GM19328 (cell line): ENCODE measurements at regions not wholly inside any gene's neighbourhood (a gene's known extent, or its start where the extent isn't known, plus 50 kb on each side); places are given as distances from the start of the nearest gene placed in this dataset.
"Not testable (repeated sequence)": the region's sequence is repeated elsewhere in the genome, so short reads cannot be mapped to it uniquely, and the experiment has no call there.

ENCODE experiments used
- ATAC-seq: cut with Tn5 transposase; IDR thresholded peaks from one replicate; pipeline ENCODE4 v1.9.1; 2021; ENCODE audit warnings: mild to moderate bottlenecking, moderate library complexity; ENCODE audit not compliant: unreplicated experiment

DNA sequence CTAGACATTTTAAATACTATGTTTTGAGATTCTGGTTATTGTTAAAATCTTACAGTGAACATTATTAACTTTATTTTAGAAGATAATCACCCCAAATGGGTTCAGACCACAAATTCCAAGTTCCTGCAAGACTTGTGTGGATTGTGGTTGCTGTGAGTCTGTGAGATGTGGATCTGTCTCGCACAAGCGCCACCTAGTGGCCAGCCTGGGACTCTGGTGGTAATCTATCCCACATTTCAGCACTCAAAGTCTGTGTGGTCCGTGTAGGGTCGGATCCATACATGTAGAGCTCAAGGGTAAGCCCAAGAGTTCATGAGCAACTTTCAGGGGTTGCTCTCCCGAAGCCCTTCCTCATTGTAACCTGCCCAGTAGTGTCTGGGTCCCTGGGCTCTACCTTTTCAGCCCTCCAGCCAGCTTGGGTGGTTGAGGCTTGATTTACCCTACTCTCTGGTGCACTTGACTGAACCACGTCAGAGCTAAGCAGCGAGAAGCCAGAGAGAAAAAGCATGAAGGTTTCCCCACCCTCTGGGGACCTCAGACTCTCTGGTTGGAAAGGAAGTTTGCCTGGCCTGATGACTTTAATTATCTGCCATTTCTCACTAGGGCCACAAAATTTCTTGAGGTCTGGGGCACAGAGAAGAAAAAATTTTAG lies 129.2 kb downstream of the ARHGAP11B start:
- ATAC-seq, result not testable (repeated sequence)

DNA sequence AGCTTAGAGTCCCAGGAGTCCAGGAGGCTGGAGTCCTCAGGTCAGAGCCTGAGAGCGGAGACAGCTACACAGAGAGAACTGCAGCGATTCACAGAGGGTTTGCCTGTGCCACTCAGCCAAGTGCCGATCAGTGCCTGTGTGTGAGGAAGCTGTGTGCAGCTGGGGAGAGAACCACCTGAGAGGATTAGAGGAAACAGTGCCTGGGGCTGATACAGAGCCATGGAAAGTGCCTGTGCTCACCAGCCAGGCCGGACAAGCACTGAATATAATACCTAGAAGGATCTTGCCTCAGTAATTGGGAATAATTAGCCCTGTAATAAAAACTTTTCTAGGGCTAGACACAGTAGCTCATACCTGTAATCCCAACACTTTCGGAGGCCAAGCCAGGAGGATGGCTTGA lies 134.7 kb downstream of the ARHGAP11B start:
- ATAC-seq, result not testable (repeated sequence)

DNA sequence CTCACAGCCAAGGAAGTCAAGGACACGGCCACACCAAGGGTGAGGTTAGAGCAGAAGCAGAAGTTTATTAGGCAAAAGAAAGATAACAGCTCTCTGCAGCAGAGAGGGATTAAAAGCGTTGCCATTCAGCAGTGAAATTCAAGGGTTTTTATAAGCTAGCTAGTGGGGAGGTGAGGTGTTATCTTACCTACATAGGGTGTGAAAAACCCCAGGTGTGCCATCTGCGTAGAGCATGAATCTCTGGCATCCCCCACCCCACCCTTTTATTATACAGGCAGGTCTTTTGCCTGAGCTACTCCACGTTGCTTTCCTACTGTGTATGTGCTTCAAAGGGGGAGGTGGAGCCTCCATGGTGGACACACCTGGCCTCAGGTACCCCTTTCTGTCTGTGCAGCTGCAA lies 135.4 kb downstream of the ARHGAP11B start:
- not testable (repeated sequence) for ATAC-seq

DNA sequence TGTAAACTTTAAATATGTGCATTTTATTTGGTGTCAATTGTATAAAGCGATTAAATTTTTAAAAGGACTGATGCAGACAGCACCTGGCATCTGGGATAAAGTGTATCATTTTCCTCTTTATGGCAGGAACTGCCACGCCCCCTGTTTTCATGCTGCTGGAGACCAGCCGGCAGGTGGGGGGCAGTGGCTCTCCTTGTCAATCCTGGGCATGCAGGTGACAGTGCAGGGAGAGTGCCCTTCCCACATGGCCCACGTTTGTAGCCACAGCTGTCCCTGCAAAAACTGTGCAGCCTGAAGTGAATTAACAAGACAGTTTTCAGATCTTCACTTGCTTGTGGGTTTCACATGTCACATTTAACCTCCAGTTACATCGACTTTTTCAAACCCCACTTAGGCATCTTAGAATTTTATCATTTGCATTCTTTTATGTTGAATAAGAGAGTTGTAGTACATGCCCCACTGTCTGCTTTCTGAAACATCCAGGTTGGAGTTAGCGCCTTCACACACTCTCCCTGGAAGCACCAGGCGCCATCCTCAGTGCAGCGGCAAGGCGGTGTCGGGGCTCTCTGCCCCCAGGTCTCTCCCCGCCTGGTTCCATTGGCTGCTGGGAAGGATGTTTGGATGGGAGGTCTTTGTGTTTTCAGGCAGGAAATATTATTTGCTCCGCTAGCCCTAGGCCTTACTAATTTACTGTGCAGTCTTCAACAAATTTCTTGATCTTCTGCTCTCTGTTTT lies 134.2 kb upstream of the FAN1 start:
- ATAC-seq, result not testable (repeated sequence)

DNA sequence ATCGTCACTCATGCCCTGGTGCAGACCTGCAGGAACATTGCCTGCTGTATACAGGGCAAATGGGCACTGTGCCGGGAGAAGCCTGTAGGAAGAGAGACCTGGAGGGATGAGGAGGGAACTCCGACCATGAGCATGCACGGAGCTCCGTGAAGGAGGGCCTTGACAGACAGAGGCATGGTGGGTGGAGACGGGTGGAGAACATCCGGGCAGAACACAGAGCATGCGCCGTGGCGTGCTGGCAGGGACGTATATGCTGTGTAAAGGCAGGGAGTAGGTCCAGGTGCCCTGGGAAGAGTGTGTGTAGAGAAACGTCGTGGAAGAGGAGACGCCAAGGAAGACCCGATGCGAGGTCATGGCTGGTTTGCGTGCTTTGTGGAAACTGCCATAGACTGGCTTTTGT lies 133.0 kb upstream of the FAN1 start:
- ATAC-seq, result no peak

DNA sequence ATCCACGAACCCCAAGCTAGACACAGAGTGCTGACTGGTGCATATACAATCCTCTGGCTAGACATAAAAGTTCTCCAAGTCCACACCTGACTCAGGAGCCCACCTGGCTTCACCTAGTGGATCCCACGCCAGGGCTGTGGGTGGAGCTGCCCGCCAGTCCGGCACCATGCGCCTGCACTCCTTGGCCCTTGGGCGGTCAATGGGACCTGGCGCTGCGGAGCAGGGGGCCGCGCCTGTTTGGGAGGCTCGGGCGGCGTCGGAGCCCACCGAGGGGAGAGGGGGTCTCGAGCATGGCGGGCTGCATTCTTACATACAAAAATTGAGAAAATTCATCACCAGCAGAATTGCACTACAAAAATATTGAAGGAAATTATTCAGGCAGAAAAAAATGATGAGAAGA lies 120.7 kb upstream of the FAN1 start:
- no peak for ATAC-seq

DNA sequence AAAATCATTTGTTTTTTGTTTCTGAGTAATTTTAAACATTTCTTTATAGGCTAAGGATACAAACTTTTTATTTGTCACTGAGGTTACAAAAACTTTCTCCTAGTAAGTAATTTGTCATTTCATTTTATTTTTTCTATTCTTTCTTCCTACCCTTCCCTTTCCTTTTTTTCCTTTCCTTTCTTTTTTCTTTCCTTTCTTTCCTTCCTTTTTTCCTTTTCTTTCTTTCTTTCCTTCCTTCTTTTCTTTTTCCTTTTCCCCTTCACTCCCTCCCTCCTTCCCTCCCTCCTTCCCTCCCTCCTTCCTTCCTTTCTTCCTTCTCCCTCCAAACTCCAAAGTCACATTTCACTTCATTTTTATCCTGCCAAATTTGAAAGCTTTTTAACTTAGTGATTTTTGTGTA lies 115.1 kb upstream of the FAN1 start:
- no peak for ATAC-seq

DNA sequence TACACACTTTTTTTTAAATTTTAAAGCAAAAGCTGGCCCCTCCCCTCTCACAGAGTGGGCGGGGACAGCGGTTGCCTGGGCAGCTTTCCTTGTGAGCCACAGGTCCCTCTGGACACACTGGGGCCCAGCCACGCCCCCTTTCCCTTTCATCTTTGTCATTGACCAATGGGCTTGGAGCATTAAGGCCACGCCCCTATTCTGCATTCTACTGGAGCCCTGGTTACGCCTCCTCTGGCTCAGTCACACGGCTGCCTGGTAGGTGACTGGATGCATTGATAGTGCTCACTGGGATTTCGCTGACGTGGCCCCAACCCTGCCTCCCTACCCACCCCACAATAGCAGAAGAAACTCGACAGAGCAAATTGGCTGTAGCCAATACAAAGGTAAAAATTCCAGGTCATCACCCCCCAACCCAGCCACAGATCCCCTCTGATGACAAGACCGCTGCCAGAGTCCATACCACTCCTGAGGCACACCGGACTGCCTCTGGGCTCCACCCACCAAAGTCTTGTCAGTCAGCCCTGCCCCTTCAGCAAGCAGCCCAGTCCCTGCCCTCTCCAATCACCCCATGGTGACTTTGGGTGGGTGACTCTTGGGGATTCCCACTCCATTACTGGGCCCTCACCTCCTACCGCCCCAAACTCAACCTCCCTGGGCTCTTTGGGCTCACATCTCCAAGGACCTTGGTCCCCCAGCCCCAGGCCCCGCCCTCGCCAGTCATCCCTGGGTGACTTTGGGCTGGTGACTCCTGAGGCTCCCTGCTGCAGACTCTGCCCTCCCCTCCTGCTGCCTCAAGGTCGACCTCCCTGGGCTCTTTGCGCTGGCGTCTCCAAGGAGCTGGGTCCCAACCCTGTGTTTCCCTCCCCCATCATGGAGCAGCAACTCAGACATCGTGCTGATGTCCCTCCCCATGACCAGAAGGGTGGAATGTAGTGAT lies 112.2 kb upstream of the FAN1 start:
- no peak for ATAC-seq

DNA sequence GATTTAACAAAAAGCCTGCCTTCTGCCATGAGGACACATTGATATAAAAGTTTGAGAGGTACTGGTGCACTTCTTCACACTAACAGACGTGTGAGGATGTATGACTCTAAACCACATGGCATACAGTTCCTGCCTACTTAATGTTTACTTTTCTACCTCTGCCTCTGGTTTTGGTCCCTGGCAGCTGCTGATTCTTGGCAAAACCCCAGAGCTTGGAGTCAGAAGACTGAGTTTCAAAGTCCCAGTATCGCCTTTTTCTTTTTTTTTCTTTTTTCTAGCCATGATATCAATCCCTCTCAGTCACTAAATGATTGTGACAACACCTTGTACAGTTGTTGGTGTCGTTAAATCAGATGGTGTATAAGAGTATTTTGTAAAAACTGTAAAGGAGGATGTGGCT lies 110.9 kb upstream of the FAN1 start:
- ATAC-seq, result not testable (repeated sequence)

DNA sequence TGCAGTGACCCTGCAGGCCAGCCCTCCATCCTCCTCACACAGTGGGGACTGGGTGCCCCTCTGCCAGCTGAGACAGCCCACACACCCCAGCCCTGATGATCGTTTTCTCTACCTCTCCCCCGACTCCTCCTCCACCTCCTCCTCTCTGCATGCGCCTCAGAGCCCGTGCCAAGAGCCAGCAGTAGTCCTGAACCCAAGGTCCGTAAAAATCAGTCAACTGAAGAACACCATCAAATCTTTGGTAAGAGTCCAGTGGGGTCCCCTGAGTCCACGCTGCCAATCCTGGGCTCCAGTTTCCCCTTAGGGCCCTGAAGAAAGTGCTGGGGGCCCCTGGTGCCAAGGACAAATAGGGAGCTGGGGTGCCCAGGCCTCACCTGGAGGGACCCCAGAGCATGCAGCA lies 109.3 kb upstream of the FAN1 start:
- no peak for ATAC-seq

DNA sequence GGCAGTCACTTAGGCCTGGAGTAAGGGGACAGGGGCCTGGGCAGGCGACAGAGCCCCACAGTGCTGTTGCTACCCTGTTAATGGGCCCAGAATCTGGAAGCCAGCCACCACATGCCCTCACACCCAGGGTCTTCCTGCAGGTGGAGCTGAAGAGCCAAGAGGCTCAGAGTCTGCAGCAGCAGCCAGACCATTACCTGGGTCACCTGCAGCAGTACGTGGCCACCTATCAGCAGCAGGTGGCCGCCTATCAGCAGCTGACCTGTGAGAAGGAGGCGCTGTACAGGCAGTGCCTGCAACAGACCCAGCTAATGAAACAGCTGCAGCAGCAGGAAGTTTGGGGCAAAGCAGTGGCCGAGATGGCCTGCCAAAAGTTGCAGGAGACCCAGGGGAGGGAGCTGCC lies 104.2 kb upstream of the FAN1 start:
- ATAC-seq, result not testable (repeated sequence)

DNA sequence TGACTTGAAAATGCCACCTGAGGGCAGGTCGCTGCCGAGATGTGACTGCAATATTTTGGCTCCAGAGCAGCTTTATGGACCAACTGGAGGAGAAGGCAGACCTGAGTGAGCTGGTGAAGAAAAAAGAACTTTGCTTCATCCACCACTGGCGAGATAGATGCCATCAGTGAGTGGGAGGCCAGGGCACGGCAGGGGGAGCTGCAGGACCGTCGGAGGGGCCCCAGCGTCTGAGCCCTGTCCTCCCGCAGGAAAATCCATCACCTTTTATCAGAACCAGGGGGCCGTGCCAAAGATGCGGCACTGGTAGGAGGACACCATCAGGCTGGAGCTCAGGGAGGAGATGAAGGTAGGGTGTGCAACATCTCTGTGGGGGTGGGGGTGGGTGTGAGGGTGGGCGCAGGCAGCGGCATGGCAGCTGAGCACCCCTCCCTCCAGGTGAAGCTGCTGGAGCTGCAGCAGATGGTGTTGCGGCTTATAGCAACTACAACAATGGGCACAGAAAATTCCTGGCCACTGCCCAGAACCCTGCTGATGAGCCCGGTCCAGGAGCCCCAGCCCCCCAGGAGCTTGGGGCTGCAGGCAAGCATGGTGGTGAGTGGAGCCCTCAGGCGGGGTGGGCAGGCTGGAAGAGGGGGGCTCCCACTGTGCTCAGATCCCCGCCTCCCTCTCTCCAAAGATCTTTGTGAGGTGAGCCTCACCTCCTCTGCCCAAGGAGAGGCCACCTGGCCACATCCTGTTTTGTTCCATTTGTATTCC lies 102.4 kb upstream of the FAN1 start:
- ATAC-seq, result not testable (repeated sequence)

DNA sequence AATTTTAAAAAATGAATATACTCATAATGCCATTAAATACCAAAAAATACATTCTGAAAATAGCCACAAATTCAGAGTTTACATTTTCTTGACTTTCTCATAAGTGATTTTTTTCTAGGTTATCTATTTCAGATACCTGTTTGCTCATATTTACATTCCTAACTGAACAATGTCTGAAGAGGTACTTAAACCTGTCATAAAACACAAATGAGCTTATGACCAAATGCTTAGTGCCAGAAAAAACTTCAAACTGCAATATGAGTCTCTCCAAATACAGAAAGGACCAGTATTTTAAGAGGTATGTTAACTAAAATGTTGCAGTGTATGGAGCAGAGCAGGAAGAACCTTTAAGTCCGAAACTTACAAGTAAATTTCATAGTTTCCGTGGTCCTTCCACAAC lies 101.7 kb upstream of the FAN1 start:
- ATAC-seq, result not testable (repeated sequence)

DNA sequence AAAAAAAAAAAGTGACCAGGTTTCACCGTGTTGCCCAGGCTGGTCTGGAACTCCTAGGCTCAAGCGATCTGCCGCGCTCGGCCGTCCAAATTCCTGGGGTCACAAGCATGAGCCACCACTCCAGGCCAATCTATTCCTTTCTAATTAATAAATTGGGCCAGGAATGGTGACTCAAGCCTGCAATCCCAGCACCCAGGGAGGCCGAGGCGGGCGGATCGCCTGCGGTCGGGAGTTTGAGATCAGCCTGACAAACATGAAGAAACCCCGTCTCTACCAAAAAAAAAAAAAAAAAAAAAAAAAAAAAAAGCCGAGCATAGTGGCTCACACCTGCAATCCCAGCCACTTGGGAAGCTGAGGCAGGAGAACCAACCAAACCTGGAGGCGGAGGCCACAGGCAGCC lies 100.0 kb upstream of the FAN1 start:
- not testable (repeated sequence) for ATAC-seq

DNA sequence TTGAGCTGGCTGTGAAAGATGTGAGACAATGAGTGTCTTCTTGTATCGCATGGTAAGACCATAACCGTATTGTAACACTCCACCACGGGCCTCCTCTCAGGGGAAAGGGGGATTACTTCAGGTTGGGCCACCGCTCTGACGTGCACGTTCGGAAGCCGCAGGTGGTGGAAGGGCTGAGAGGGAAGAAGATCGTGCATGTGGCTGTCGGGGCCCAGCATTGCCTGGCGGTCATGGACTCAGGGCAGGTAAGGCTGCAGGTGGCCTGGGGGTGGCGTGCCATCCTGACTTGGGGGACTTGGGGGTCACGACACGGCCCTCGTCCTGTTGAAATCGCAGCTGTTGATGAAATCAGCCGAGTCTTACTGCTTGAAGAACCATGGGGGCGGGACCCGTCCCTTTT lies 87.3 kb upstream of the FAN1 start:
- ATAC-seq, result no peak

DNA sequence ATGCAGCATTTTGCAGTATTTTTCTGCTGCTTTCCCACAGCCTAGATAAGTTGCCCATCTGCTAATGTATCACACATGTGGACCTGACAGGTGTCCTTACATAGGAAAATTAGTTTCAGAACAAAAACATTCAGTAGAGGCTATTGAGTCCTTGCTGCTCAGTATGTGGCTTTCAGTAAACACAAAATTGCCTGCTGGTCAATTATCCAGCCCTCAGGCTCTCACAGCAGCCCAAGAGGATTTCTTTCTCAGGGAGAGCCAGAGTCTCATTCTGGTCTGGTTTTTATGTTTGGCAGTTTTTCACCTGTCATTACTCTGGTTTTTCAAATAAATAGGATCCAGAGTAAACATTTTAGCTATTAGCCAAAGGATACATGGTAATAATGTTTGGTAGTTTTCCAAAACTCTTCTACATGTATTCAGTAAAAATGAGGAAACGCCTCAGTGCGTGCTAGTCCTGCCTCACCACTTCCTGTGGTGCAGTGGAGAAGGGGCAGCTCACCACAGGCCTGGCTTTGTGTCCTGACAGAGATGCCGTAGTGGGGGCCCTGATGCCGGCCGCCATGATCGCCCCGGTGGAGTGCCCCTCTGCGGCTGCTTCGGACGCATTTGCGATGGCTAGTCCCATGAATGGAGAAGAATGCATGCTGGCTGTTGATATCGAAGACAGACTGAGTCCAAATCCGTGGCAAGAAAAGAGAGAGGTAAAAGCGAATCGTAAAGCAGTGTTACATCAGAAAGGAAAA lies 80.5 kb upstream of the FAN1 start:
- ATAC-seq, result peak; percentile 76

DNA sequence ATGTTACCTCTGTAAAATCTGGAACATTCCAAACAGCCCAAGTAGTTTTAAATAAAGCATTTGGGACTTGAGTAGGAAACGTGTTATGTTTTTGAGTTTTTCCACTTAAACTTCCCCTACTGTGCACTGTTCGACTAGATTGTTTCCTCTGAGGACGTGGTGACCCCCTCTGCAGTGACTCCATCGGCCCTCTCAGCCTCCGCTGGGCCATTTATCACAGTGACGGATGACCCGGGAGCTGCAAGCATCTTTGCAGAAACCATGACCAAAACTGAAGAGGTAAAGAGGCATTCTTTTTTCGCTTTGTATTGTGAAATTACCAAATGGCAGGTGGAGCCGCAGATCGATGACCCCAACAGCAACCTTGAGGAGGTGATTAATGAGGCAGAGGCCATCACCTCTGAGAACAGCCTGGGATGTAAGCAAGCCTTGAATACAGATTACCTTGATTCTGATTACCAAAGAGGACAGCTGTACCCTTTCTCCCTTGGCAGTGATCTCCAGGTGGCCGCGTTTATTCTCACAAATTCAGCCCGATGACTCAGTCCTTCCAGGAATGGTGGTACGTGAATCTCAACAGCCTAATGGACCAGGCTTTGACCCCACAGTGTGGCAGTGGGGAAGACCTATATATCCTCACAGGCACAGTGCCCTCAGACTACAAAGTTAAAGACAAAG lies 79.1 kb upstream of the FAN1 start:
- no peak for ATAC-seq

DNA sequence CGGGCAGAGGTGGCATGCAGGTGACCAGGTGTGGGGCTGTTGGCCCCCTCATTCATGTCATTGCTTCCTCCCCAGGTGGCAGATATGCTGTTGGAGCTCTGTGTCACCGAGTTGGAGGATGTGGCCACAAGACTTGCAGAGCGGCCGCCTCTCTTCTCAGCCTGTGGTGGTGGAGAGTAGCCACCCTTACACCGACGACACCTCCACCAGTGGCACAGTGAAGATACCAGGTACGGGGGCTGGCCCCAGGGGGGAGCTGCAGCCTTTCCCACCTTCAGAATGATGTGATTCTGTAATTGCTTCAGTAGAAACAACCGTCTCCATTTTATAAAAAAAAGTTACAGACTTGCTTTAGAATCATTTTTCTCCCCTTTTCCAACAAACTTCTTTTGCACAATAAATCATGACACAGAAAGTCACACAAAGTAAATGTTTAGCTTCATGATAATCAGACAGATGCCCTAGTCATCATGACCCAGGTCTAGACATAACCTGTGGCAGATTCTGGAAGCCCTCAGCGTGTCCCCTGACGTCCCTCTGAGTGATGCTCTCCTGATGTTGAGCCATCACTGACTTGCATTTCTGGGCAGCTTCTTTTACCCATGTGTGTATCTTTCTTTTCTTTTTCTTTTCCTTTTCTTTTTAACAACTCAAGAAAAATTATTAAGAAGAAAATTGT lies 76.0 kb upstream of the FAN1 start:
- ATAC-seq, result no peak

DNA sequence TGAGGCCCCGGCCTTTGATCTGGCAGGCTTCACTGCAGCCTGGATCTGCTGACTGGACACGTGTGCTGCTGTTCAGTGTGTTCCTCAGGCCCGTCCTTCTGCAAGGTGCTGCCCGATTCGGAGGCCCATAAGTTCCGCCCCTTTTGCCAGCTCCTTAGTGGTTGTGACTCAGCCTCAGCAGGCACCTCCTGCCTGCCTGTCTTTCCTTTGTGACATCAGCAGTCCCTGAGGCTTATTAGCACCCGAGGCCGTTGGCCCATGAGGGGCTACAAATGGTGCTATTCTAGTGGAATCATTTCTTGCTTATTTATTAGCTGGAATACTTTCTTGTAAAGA lies 75.4 kb upstream of the FAN1 start:
- not testable (repeated sequence) for ATAC-seq
